Hypothalamus (tissue), 51 donors: ENCODE measurements at regions not wholly inside any gene's neighbourhood (a gene's known extent, or its start where the extent isn't known, plus 50 kb on each side); places are given as distances from the start of the nearest gene placed in this dataset.

Experiments used
- DNase-seq, 51 donors: peaks; one replicate each; lab custom pipeline; 2025; lab: John Stamatoyannopoulos, UW

- no peak for DNase-seq
Observed at GRCh38 chr3:3579658-3580057, 219.6 kb upstream of the LRRN1 start.

- DNase-seq, result no peak
Observed at GRCh38 chr3:3578718-3579117, 220.5 kb upstream of the LRRN1 start.

GRCh38 chr3:3577823-3578222 lies 221.4 kb upstream of the LRRN1 start:
- DNase-seq, result no peak

GRCh38 chr3:3573341-3573740 lies 225.9 kb upstream of the LRRN1 start:
- no peak for DNase-seq

DNA sequence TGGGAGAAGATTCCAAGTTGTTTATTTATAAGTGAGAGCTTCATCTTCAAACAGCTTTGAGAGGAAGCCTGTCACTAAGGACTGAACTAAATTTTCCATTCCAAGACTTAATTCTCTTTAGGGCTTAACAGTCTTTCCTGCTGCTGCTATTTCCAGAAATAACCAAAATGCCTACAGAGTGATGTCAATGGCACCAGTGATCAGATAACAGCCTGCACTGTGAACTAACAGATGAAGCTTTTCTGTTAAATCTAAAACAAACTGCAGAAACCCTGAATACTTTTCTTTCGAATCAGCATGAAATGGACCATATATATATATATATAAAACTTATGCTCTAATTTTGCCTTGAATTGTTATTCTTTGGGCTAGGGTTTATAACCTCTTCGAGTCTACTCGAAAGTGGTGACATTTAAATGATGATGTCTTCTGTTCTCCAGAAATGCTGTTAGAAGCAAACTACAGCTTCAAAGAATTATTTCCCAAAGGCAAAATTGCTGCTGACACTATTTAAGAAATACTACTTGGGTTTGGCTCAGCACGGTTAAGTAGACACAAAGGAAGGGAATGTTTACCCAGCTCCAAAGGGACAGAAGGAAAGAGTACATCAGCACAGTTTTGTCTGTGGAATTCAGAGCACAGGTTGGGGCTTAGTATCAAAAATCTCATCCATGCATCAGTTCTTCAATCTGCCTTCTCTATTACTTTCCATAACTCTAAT lies 238.5 kb upstream of the LRRN1 start:
- DNase-seq, result no peak

DNA sequence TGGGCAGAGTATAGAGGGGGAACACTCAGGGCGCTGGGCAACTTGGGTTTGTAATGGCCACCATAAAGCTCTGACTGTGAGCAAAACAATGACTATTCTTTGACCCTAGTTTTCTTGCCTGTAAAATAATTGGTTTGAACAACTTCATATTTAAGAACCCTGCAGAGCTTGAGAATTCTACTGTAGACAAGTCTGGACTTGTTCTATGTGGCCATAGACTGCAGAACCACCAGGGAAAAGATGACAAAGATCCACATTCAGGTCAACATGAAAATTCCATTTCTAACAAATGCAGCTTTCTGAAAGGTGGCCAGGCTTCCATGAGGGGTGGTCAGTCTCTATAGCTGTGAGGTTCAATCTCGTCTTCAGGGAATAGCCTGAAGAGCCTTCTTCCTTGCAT lies 239.4 kb upstream of the LRRN1 start:
- no peak for DNase-seq

- no peak for DNase-seq
Observed at GRCh38 chr3:3556078-3556477, 243.2 kb upstream of the LRRN1 start.

- no peak for DNase-seq
Observed at GRCh38 chr3:3553236-3553635, 246.0 kb upstream of the LRRN1 start.

DNA sequence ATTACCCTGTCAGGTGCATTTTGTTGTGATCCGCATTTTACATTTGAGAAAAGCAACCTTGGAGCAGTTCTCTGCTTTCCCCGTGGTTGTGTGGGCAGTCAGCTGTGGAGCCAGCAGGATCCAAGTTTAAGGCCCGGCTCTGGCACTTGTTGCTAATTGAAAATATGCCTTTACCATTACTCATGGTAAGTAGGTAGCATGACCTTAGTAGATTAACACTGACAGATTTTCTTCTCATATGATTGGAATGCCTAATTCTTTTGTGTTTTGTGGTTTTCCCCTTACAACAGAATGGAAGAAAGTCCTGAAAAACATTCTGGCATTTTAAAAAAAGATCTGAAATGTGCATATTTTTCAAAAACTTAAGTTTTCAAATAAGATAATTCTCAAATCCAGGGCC lies 246.5 kb upstream of the LRRN1 start:
- no peak for DNase-seq

DNA sequence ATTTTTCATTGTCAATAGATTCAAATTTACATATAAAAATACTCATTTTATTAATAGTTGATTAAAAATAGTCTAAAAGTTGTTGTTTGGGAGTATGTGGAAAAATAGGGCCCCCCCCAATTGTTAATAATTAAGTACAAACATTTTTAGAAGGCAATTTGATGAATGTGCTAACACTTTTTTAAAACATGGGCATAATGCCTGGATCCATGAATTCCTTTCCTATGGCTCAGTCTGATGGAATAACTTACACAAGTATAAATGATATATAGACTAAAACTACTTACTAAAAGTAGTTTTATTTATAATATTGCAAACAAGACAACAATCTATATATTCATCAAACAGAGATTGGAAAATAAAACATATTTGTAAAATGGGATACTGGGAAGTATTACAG lies 247.2 kb upstream of the LRRN1 start:
- DNase-seq, result no peak

DNA sequence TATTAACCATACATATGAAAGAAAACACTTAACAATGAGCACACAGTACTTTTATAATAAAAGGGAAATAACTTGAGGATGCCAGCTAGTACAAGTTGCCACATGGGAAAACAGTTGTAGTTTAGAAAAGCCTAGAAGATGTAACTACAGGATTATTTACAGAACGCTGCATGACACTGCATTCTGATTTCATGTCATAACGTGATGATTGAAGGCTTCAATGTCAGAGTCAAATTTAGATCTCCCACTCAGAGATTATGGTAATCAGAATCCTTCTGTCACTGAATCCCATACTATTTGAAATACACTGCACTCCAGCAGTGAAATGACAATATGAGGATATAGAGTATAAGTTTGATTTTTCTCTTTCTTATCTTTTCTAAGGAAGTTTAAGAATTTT lies 253.9 kb upstream of the LRRN1 start:
- no peak for DNase-seq

DNA sequence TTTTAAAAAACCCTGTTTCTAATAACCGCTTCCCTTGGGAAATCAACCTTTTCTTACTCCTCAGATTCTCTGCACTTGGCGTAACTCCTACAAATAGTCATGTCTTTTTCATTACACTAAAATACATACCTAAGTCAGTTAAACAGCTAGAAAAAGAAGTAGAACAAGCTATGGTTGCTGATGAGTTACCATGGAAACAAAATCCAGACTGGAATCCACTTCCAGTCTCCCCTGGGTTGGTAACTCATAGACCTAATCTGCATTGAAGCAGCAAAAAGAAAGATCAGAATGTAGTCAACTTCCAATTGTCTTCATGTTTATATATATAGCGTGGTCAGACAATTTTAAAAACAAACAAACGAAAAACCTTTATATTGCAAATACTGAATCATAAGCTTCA lies 260.8 kb upstream of the LRRN1 start:
- no peak for DNase-seq

- no peak for DNase-seq
Observed at GRCh38 chr3:3532508-3532907, 266.7 kb upstream of the LRRN1 start.

DNA sequence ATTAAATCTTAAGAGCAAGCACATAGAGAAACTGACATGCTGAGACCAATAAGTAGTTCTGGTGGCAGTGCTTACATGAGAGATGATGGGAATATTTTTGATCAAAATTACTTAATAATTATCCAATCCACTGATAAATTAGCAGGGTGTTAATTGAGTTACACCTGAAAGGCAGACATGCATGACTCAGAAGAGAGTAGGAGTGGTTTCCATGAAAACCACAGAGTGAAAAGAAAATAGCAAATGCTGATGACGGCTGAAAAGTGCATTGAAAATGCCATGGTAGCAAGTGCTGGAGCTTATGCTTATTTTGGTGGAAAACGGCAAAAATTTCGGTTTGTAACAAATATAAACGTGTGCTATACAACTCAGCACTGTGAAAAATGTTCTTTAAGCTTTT lies 267.8 kb upstream of the LRRN1 start:
- DNase-seq, result no peak

DNA sequence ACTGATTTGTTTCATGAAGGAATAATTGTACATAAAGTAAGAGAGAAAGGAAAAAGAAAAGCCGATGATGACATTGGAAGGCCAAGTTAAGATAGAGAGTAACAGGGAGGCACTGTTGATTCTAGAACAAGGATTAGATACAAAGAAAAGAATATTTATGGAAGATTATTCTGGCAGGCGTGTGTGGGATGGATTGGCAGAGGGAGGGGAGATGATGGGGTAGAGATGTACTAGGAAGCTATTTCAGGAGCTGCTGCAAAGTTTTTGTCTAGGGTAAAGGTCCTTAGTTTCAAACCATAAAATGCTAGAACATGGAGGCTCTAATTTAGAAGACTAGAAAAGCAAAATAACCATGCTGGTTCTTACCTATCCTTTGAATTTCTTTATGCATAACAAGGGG lies 280.0 kb upstream of the LRRN1 start:
- DNase-seq, result no peak

GRCh38 chr3:3516996-3517395 lies 282.2 kb upstream of the LRRN1 start:
- no peak for DNase-seq

DNA sequence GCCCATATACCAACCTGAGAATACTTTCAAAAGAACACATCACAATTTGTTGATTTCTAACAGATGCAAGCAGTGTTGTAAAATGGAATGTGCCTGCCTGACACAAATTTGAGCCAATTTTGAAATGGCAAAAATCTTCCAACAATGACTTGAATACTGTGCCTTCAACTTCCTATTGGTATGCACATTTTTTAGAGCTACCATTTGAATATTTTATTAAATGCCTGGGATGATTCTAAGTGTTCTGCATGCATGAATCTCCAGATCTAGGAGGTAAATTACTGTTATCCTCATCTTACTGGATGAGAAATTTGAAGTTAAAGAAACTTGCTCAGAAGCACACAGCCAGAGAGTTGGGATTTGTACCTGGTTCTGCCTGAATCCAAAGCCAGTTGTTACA lies 282.8 kb upstream of the LRRN1 start:
- no peak for DNase-seq

GRCh38 chr3:3509665-3510064 lies 289.6 kb upstream of the LRRN1 start:
- DNase-seq, result no peak

DNA sequence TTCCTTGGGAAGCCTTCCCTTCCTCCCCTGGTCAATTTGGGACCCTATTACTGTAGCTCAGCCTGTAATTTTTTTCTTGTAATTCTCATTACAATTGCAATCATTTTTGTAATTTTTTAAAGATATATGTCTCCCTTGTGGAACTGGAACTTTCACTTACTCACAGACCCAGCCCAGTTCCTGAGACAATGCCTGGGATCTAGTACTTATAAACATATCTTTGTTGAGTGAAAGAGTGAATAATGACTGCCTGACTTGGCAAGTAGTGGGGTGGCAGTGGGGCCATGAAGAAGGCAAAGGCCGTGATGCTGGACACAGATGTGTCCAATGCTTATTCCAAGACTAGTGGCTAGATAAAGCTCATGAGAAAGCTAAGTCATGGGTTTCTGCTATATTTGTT lies 294.5 kb upstream of the LRRN1 start:
- DNase-seq, result no peak

DNA sequence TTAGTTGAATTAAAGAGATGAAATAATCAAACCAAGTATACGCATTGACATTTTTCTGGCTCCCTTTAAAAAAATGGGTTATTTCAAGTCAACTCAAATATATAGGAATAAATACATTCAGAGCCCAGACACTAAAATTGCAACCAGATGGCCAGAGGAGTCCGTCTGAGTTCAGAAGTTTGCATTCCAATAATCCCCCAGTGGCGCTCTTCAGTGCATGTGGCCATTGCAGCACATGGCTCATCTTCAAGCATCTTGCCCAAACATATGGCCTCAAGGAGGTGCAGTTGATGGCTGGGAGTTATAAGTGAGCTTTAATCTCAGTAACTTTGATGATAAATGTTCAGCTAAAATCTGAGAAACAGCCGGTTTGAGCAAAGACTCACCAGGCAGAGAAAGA lies 295.8 kb upstream of the LRRN1 start:
- no peak for DNase-seq

- no peak for DNase-seq
Observed at GRCh38 chr3:3499987-3500386, 299.2 kb upstream of the LRRN1 start.

- DNase-seq, result no peak
Observed at GRCh38 chr3:3499012-3499562, 300.1 kb upstream of the LRRN1 start.

GRCh38 chr3:3495611-3496010 lies 303.6 kb upstream of the LRRN1 start:
- no peak for DNase-seq
